GM19395 (cell line): ENCODE measurements at regions not wholly inside any gene's neighbourhood (a gene's known extent, or its start where the extent isn't known, plus 50 kb on each side); places are given as distances from the start of the nearest gene placed in this dataset.

Experiments
- ATAC-seq: cut with Tn5 transposase; IDR thresholded peaks from one replicate; pipeline ENCODE4 v1.9.1; 2021; ENCODE audit warnings: mild to moderate bottlenecking, moderate library complexity; ENCODE audit not compliant: unreplicated experiment

DNA sequence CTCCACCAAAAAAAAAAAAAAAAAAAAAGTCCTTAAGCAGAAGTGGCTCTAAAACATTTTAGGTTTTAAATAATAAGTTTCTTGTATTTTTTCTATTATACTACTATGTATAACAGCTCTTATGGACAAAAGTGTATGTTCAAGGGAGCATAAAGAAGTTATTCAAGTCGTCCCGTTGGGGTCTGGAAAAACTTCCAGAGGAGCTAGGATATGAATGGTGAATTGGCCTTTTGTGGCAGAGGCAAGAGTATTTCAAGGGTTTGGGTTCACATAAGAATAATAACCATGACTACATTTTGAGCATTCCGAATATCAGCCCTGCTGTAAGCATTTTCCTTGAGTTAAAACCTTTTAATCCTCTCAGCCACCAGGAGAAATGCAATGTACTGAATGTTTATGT lies 50.6 kb upstream of the ARHGAP42 start:
- ATAC-seq: no peak
